Transverse colon (tissue), 4 donors: ENCODE measurements at regions not wholly inside any gene's neighbourhood (a gene's known extent, or its start where the extent isn't known, plus 50 kb on each side); places are given as distances from the start of the nearest gene placed in this dataset.

ENCODE experiments used
- EP300 ChIP-seq: sonication (generic); formaldehyde crosslinking; IDR thresholded peaks from one replicate; pipeline ENCODE4 v1.6.1; 2017; ENCODE audit warnings: antibody characterized with exemption, low read depth
- POLR2AphosphoS5 ChIP-seq, 3 donors: sonication (generic); formaldehyde crosslinking; IDR thresholded peaks; one replicate each; pipeline ENCODE4 v1.6.1; 2016; ENCODE audit warnings: antibody characterized with exemption in 3 of 3
- TF ChIP-seq, protein P1 (sequence below), 5 experiments: fragments of 200-600 bp in 3 of 5; fragments of 450-650 bp in 2 of 5; sonication (generic) in 3 of 5; IDR thresholded peaks; 1 replicate in 2 of 5; 2 replicates in 3 of 5; pipeline ENCODE4 v1.5.1; 2016 to 2017; ENCODE audit warnings: antibody characterized with exemption in 5 of 5, inconsistent platforms in 3 of 5, mild to moderate bottlenecking in 2 of 5, moderate library complexity in 1 of 5

GRCh38 chrX:130485870-130486269 lies 84.1 kb downstream of the RBMX2 start:
- TF ChIP-seq POLR2AphosphoS5 (IDR thresholded peaks at IDR 0.05), result no peak
- TF ChIP-seq, protein P1, sequence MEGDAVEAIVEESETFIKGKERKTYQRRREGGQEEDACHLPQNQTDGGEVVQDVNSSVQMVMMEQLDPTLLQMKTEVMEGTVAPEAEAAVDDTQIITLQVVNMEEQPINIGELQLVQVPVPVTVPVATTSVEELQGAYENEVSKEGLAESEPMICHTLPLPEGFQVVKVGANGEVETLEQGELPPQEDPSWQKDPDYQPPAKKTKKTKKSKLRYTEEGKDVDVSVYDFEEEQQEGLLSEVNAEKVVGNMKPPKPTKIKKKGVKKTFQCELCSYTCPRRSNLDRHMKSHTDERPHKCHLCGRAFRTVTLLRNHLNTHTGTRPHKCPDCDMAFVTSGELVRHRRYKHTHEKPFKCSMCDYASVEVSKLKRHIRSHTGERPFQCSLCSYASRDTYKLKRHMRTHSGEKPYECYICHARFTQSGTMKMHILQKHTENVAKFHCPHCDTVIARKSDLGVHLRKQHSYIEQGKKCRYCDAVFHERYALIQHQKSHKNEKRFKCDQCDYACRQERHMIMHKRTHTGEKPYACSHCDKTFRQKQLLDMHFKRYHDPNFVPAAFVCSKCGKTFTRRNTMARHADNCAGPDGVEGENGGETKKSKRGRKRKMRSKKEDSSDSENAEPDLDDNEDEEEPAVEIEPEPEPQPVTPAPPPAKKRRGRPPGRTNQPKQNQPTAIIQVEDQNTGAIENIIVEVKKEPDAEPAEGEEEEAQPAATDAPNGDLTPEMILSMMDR (IDR thresholded peaks at IDR 0.05), result no peak
- no peak for TF ChIP-seq EP300
